Neural progenitor cell (in vitro differentiated cells): ENCODE measurements at regions not wholly inside any gene's neighbourhood (a gene's known extent, or its start where the extent isn't known, plus 50 kb on each side); places are given as distances from the start of the nearest gene placed in this dataset.

ENCODE experiments used
- DNase-seq: peaks from one replicate; pipeline ENCODE4 v3.0.0-alpha.2; 2016; ENCODE audit warnings: low spot score
- H2AFZ ChIP-seq: fragments of 200-600 bp; sonication (generic); replicated peaks from 2 replicates; pipeline ENCODE4 v1.6.1; 2016; ENCODE audit warnings: antibody characterized with exemption
- H3F3A ChIP-seq: fragments of 200-600 bp; sonication (generic); 2 replicates; pipeline ENCODE4 v1.6.1; 2016; ENCODE audit warnings: antibody characterized with exemption, low read depth
- H3K27ac ChIP-seq: fragments of 200-600 bp; sonication (generic); 2 replicates; pipeline ENCODE4 v1.5.1; 2016; ENCODE audit warnings: mild to moderate bottlenecking
- H3K27me3 ChIP-seq: fragments of 200-600 bp; sonication (generic); 2 replicates; pipeline ENCODE4 v1.6.1; 2016; ENCODE audit warnings: mild to moderate bottlenecking, moderate library complexity
- H3K36me3 ChIP-seq: fragments of 200-600 bp; sonication (generic); 2 replicates; pipeline ENCODE4 v1.5.1; 2016
- H3K4me1 ChIP-seq: fragments of 200-600 bp; sonication (generic); 2 replicates; pipeline ENCODE4 v1.6.1; 2016; ENCODE audit warnings: mixed run types
- H3K4me2 ChIP-seq: fragments of 200-600 bp; sonication (generic); 2 replicates; pipeline ENCODE4 v1.6.1; 2016
- H3K4me3 ChIP-seq: fragments of 200-600 bp; sonication (generic); 2 replicates; pipeline ENCODE4 v1.5.1; 2016
- H3K79me2 ChIP-seq: fragments of 200-600 bp; sonication (generic); 2 replicates; pipeline ENCODE4 v1.6.1; 2016; ENCODE audit warnings: low read depth
- H3K9ac ChIP-seq: fragments of 200-600 bp; sonication (generic); 2 replicates; pipeline ENCODE4 v1.6.1; 2016
- H3K9me3 ChIP-seq: fragments of 200-600 bp; sonication (generic); 2 replicates; pipeline ENCODE4 v1.5.1; 2016; ENCODE audit warnings: low read depth
- H4K20me1 ChIP-seq: fragments of 200-600 bp; sonication (generic); 2 replicates; pipeline ENCODE4 v1.6.1; 2016; ENCODE audit warnings: low read depth
- H3K27ac Mint-ChIP-seq: 3 replicates; pipeline ENCODE4 v1.8.0; 2021; ENCODE audit warnings: mixed read lengths
- H3K27me3 Mint-ChIP-seq: 2 replicates; pipeline ENCODE4 v1.8.0; 2022; ENCODE audit warnings: low read depth, mild to moderate bottlenecking, inconsistent platforms, moderate library complexity, mixed read lengths; ENCODE audit not compliant: insufficient read depth
- H3K36me3 Mint-ChIP-seq: 3 replicates; pipeline ENCODE4 v1.8.0; 2021; ENCODE audit warnings: mixed read lengths
- H3K4me1 Mint-ChIP-seq: 3 replicates; pipeline ENCODE4 v1.8.0; 2021; ENCODE audit warnings: mixed read lengths
- H3K4me3 Mint-ChIP-seq: 3 replicates; pipeline ENCODE4 v1.8.0; 2021; ENCODE audit warnings: mild to moderate bottlenecking, moderate library complexity, mixed read lengths
- H3K9me3 Mint-ChIP-seq: 3 replicates; pipeline ENCODE4 v1.8.0; 2020; ENCODE audit warnings: mixed read lengths
- EZH2 ChIP-seq: fragments of 200-600 bp; sonication (generic); IDR thresholded peaks from 2 replicates; pipeline ENCODE4 v1.6.1; 2017; ENCODE audit warnings: antibody characterized with exemption, mild to moderate bottlenecking, moderate library complexity
- EZH2phosphoT487 ChIP-seq: fragments of 200-600 bp; sonication (generic); IDR thresholded peaks from 2 replicates; pipeline ENCODE4 v1.6.1; 2017; ENCODE audit warnings: antibody characterized with exemption
- TF ChIP-seq, protein P1 (sequence below): fragments of 200-600 bp; sonication (generic); IDR thresholded peaks from 2 replicates; pipeline ENCODE4 v1.5.1; 2017; ENCODE audit warnings: antibody characterized with exemption, mild to moderate bottlenecking

DNA sequence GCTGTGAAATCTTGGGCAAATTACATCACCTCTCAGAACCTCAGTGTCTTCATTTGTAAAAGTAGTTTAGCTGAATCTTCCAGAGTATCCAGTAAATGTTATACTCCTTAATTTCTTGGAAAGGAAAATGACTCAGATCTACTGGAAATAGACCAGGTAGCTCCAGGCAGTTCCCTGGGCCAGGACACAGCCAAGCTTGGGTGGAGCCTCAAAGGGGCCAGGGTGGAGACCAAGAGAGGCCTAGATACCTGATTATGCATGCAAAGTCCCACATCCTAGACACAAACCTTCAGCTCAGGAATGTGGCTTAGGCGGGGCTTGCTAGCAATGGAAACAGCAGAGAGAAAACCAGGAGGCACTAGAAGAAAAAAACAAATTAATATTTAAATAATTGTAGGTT, 272.8 kb downstream of the MAFB start:
- TF ChIP-seq EZH2phosphoT487, result no peak
- TF ChIP-seq, protein P1, sequence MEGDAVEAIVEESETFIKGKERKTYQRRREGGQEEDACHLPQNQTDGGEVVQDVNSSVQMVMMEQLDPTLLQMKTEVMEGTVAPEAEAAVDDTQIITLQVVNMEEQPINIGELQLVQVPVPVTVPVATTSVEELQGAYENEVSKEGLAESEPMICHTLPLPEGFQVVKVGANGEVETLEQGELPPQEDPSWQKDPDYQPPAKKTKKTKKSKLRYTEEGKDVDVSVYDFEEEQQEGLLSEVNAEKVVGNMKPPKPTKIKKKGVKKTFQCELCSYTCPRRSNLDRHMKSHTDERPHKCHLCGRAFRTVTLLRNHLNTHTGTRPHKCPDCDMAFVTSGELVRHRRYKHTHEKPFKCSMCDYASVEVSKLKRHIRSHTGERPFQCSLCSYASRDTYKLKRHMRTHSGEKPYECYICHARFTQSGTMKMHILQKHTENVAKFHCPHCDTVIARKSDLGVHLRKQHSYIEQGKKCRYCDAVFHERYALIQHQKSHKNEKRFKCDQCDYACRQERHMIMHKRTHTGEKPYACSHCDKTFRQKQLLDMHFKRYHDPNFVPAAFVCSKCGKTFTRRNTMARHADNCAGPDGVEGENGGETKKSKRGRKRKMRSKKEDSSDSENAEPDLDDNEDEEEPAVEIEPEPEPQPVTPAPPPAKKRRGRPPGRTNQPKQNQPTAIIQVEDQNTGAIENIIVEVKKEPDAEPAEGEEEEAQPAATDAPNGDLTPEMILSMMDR, result no peak
- TF ChIP-seq EZH2, result no peak
- Histone ChIP-seq H3K4me3 (no peak overlapping the region), H3K27ac (no peak overlapping the region), H3K36me3 (no peaks in the 10 kb centered on the region), H3K79me2 (no peaks in the 10 kb centered on the region), H3K4me2 (no peak overlapping the region), H3K4me1 (no peaks in the 10 kb centered on the region), H4K20me1 (no peaks in the 10 kb centered on the region), H3K9me3 (peaks cover 5% of the 10 kb centered on the region), H2AFZ (no peak overlapping the region), H3K27me3 (no peaks in the 10 kb centered on the region), H3K9ac (no peak overlapping the region), H3F3A (no peaks in the 10 kb centered on the region)
- Mint-ChIP-seq H3K36me3 (no peaks in the 10 kb centered on the region), H3K27me3 (peaks cover 5% of the 10 kb centered on the region), H3K4me3 (no peak overlapping the region), H3K27ac (no peak overlapping the region), H3K4me1 (no peaks in the 10 kb centered on the region), H3K9me3 (peaks cover 6% of the 10 kb centered on the region)
- no peak for DNase-seq

DNA sequence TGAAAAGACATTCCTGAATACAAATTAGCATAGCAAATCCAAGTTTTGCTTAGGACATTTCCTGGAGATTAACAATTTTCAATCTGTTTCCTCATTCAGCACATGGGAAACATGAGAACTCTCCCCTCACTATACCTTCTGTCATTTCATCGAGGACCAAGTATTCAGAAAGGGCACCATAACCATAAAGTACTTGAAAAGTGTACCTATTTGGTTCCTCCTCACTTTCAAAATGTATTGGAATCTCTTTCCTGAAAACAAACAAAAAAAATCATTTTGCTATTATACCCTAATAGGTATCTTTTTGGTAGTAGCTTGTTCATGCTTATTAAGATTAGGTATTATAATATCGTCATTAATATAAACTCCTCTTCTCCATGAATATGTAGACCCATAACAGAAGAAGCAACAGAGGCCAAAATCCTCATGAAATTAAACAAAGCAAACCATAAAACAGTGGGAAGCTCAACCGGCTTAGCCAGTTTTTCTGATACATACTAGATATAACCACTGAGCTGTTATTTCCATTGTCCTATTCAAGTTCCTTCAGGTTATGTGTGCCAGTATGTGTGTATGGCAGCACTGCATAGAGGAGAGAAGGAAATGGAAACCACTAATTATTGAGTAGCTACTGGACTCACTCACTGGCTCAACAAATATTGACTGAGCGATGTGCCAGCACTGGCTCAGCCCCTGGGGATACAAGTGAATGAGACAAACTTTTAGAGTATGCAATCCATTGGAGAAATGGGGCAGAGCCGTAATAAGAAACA, 274.0 kb downstream of the MAFB start:
- Histone ChIP-seq H3K36me3 (no peaks in the 10 kb centered on the region), H3F3A (no peaks in the 10 kb centered on the region), H4K20me1 (no peaks in the 10 kb centered on the region), H3K4me1 (no peaks in the 10 kb centered on the region), H3K4me2 (no peak overlapping the region), H2AFZ (no peak overlapping the region), H3K27me3 (no peaks in the 10 kb centered on the region), H3K9me3 (peaks cover 5% of the 10 kb centered on the region), H3K9ac (no peak overlapping the region), H3K27ac (no peak overlapping the region), H3K79me2 (no peaks in the 10 kb centered on the region), H3K4me3 (no peak overlapping the region)
- TF ChIP-seq EZH2 (no peak), EZH2phosphoT487 (no peak)
- TF ChIP-seq, protein P1, result no peak
- H3K4me1 Mint-ChIP-seq, result no peaks in the 10 kb centered on the region
- H3K4me3 Mint-ChIP-seq, result no peak overlapping the region
- no peak overlapping the region for H3K27ac Mint-ChIP-seq
- H3K36me3 Mint-ChIP-seq, result no peaks in the 10 kb centered on the region
- peaks cover 6% of the 10 kb centered on the region for H3K9me3 Mint-ChIP-seq
- H3K27me3 Mint-ChIP-seq, result peaks cover 5% of the 10 kb centered on the region
- no peak for DNase-seq

DNA sequence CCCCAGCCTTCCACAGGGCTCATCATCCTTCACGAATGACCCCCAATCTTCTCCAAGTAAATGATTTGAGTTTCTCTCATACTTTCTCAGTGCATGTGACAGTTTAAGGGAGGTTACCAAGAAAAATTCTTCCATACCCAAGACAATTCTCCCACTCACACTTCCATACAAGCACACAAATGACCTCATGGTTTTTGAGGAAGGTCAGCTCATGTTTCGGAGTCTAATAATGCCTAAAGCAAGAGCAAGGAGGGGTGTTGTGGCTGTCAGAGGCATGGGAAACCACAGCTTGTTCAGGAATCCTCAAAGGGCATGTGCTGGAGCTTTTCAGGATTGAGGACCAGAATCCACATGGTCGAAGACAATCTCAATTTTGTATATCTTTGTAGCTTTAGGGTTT, 279.0 kb downstream of the MAFB start:
- no peaks in the 10 kb centered on the region for H3K27me3 ChIP-seq
- H3K4me1 ChIP-seq, result no peaks in the 10 kb centered on the region
- no peaks in the 10 kb centered on the region for H3K79me2 ChIP-seq
- no peak overlapping the region for H3K4me3 ChIP-seq
- no peak for DNase-seq
- H3K36me3 Mint-ChIP-seq, result no peaks in the 10 kb centered on the region
- no peak overlapping the region for H3K27ac ChIP-seq
- H3K4me3 Mint-ChIP-seq, result no peak overlapping the region
- no peaks in the 10 kb centered on the region for H3K9me3 Mint-ChIP-seq
- no peaks in the 10 kb centered on the region for H3K9me3 ChIP-seq
- no peaks in the 10 kb centered on the region for H3K4me1 Mint-ChIP-seq
- no peaks in the 10 kb centered on the region for H4K20me1 ChIP-seq
- no peak overlapping the region for H3K27ac Mint-ChIP-seq
- no peaks in the 10 kb centered on the region for H3K36me3 ChIP-seq
- TF ChIP-seq EZH2, result no peak
- TF ChIP-seq, protein P1, result no peak
- no peak for TF ChIP-seq EZH2phosphoT487
- no peaks in the 10 kb centered on the region for H3F3A ChIP-seq
- H2AFZ ChIP-seq, result no peak overlapping the region
- peaks cover 6% of the 10 kb centered on the region for H3K27me3 Mint-ChIP-seq
- no peak overlapping the region for H3K9ac ChIP-seq
- no peak overlapping the region for H3K4me2 ChIP-seq
